ENCODE measurements at regions not wholly inside any gene's neighbourhood (a gene's known extent, or its start where the extent isn't known, plus 50 kb on each side); places are given as distances from the start of the nearest gene placed in this dataset.

DNA sequence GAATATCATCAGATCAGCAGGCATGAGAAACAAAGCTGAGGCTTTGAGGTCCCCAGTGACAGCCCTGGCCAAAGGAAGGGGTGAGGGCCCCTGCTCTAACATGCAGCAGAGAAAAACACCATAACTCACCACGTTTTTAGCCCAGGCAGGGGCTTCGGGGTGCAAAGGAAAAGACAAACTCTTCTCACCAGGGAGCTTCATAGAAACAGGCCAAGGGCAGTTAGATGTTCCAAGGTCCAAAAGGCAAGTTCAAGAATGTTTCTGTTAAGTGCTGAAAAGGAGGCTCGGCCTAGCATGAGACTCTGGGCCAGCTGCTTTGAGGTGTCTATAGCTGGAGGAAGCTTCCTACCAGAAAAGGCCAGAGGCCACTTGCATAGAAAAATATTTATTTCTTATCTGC, 608.4 kb upstream of the CFAP20DC start:
- Histone ChIP-seq H3K4me3 (ENCODE audit: low read depth, low read length) (no peak overlapping the region), H3K36me3 (ENCODE audit: control insufficient read depth, insufficient read depth, low read length) (no peaks in the 10 kb centered on the region), H3K27me3 (ENCODE audit: control insufficient read depth, insufficient read depth, low read length) (no peaks in the 10 kb centered on the region)
- no peak for DNase-seq (ENCODE audit: low read depth)
- TF ChIP-seq, protein P1, sequence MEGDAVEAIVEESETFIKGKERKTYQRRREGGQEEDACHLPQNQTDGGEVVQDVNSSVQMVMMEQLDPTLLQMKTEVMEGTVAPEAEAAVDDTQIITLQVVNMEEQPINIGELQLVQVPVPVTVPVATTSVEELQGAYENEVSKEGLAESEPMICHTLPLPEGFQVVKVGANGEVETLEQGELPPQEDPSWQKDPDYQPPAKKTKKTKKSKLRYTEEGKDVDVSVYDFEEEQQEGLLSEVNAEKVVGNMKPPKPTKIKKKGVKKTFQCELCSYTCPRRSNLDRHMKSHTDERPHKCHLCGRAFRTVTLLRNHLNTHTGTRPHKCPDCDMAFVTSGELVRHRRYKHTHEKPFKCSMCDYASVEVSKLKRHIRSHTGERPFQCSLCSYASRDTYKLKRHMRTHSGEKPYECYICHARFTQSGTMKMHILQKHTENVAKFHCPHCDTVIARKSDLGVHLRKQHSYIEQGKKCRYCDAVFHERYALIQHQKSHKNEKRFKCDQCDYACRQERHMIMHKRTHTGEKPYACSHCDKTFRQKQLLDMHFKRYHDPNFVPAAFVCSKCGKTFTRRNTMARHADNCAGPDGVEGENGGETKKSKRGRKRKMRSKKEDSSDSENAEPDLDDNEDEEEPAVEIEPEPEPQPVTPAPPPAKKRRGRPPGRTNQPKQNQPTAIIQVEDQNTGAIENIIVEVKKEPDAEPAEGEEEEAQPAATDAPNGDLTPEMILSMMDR (IDR thresholded peaks at IDR 0.05; ENCODE audit: insufficient read depth, low read length, poor library complexity, severe bottlenecking): no peak

DNA sequence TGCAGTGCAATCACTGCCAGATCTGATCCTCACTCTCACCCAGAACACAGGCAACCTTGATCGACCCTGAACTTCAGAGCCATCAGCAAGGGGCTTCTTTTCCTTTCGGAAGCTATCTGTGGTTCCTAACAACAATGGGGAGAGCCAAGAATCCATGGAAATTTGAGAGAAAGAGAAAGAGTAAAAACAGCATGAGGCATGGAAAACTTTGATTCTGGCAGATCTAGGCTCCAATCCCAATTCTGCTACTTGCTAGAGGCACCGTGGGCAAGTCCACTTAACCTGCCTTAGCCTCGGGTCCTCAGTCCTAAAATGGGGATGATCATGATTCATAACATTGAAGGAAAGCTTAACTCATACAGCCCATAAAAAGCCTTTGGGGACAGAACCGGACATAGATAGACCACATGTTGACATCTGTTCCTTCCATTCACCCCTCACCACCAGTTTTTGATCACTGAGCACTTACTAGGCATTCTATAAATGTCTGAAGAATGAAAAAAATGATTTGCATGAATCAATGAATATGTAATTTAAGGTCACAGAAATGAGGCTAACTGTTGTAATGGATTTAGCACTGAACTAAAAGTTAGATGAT, 605.7 kb upstream of the CFAP20DC start:
- H3K36me3 ChIP-seq (ENCODE audit: control insufficient read depth, insufficient read depth, low read length): no peaks in the 10 kb centered on the region
- TF ChIP-seq, protein P1 (IDR thresholded peaks at IDR 0.05; ENCODE audit: insufficient read depth, low read length, poor library complexity, severe bottlenecking): no peak
- H3K27me3 ChIP-seq (ENCODE audit: control insufficient read depth, insufficient read depth, low read length): no peaks in the 10 kb centered on the region
- H3K4me3 ChIP-seq (ENCODE audit: low read depth, low read length): no peak overlapping the region
- DNase-seq (ENCODE audit: low read depth): no peak

DNA sequence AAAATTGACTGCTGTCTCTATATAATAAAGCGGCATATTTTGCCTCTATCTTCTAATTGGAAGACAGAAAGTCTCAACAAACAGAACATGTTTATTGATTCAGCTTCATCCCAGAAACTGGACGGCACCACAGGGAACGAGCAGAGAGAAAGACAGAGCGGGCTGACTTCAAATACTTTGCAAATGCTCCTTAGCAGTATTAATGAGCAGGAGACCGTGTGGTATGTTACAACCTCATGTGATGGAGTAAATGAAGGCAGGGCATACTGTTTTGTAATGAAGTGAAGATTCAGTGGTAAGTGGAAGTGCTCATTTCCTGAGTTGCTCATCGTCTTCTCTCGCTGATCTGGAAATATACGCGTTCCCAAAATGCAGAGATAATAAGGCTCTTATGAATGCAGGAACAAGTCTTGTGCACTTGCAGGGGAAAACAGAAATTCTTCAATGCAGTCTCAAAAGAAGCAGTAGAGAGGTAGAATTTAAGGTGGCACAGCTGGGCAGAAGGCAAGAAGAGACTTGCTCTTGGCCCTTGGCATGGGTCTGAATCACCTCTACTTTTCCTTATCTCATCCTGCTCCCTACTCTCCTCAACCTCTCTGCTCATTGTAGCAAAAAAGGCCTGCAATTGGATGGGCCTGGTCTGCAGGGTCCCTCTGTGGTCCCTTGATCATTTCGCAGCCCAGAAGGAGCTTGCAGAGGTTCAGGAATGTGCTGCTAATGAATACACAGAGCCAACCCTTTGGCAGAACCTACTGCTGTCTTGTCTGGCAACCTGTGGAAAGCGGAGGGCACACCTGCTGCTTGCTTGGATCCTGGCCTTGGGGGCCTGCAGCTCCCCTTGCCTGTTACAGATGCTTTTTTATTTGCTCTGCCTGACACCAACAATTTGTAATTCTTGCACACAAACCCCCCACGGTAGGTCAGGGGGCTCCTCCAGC, 604.9 kb upstream of the CFAP20DC start:
- TF ChIP-seq, protein P1 (IDR thresholded peaks at IDR 0.05; ENCODE audit: insufficient read depth, low read length, poor library complexity, severe bottlenecking): no peak
- no peaks in the 10 kb centered on the region for H3K27me3 ChIP-seq (ENCODE audit: control insufficient read depth, insufficient read depth, low read length)
- no peak for DNase-seq (ENCODE audit: low read depth)
- no peaks in the 10 kb centered on the region for H3K36me3 ChIP-seq (ENCODE audit: control insufficient read depth, insufficient read depth, low read length)
- H3K4me3 ChIP-seq (ENCODE audit: low read depth, low read length): no peak overlapping the region

DNA sequence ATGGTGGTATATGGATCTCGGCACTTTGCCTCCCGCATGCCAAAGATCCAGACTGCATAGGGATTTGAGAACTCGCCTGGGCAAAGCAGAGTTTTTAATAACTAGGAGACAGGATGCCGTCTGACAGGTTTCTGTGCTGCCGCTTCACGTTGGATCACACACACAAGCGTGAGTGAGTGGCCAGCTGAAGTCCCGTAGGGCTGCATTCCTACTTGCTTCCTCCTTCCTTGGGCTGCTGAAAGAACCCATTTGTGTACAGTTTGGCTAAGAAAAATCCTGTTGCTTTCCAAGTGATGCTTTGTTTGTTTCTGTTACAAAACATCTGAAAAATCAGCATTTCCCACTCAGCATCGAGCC, 604.3 kb upstream of the CFAP20DC start:
- Histone ChIP-seq H3K27me3 (ENCODE audit: control insufficient read depth, insufficient read depth, low read length) (no peaks in the 10 kb centered on the region), H3K4me3 (ENCODE audit: low read depth, low read length) (no peak overlapping the region), H3K36me3 (ENCODE audit: control insufficient read depth, insufficient read depth, low read length) (no peaks in the 10 kb centered on the region)
- TF ChIP-seq, protein P1 (IDR thresholded peaks at IDR 0.05; ENCODE audit: insufficient read depth, low read length, poor library complexity, severe bottlenecking): no peak
- no peak for DNase-seq (ENCODE audit: low read depth)

DNA sequence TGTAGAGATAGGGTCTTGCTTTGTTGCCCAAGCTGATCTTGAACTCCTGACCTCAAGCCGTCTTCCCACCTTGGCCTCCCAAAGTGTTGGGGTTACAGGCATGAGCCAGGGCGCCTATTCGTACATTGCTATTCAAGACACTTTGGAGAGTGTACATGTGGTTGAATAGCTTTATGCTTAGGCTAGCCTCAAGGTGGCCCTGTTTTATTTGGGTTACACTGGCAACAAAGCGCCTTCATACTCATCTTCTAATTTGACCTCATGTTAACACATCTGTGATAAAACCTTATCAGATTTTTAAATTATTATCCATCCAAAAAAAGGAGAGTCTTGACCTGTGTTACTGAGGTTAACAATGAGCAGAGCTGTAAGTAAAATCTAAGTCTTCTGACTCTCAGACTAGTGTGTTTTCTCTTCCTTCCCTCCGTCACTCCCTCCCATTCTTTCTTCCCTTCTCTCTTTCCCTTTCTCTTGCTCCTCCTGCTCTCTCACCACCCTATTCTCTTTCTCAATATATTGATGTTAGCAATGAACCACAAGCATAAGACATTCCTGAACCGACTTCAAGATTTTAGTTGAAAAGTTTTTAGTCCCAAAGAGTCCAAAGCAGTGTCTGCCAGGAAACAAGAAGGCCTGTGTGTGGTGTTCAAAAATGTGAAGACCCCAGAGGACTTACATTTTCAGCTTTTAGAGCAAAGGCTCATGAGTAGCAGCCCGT, 603.7 kb upstream of the CFAP20DC start:
- TF ChIP-seq, protein P1 (IDR thresholded peaks at IDR 0.05; ENCODE audit: insufficient read depth, low read length, poor library complexity, severe bottlenecking): no peak
- Histone ChIP-seq H3K4me3 (ENCODE audit: low read depth, low read length) (no peak overlapping the region), H3K36me3 (ENCODE audit: control insufficient read depth, insufficient read depth, low read length) (no peaks in the 10 kb centered on the region), H3K27me3 (ENCODE audit: control insufficient read depth, insufficient read depth, low read length) (no peaks in the 10 kb centered on the region)
- no peak for DNase-seq (ENCODE audit: low read depth)
